HG03196 (cell line): ENCODE measurements at regions not wholly inside any gene's neighbourhood (a gene's known extent, or its start where the extent isn't known, plus 50 kb on each side); places are given as distances from the start of the nearest gene placed in this dataset.
A peak's percentile ranks its signal among the peaks of the same experiment; 100 is the strongest.
"Not testable (repeated sequence)": the region's sequence is repeated elsewhere in the genome, so short reads cannot be mapped to it uniquely, and the experiment has no call there.

ENCODE experiments used
- ATAC-seq: cut with Tn5 transposase; IDR thresholded peaks from one replicate; pipeline ENCODE4 v1.9.1; 2021; ENCODE audit not compliant: unreplicated experiment

DNA sequence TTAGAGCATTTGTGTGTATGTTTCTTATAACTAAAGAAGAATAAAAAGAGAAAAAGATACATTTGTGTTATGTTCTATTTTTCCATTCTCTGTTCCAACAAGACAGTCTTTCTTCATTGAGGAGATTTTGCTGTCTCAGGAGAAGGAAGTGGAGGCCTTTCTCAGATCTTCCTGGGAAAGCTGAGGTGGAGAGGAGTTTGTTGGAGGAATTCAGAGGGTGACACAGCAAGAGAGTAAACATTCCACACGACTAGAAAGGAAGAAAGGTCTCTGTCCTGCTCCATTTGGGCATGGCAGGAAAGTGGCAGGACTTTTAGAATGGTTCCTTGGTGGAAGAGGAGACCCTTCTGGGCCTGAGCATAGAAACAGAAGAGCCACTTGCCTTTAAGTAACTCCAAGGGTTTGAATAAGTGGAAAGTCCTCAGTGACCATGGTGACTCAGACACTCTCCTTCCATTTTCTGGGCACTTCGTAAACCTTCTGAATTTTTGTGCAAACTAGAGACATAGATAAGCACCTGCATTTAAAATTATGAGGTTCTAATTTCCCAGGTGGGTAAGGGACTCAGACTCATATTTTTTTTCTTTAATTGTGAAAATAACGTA is 52.3 kb upstream of the COL5A2 start:
- ATAC-seq = no peak

DNA sequence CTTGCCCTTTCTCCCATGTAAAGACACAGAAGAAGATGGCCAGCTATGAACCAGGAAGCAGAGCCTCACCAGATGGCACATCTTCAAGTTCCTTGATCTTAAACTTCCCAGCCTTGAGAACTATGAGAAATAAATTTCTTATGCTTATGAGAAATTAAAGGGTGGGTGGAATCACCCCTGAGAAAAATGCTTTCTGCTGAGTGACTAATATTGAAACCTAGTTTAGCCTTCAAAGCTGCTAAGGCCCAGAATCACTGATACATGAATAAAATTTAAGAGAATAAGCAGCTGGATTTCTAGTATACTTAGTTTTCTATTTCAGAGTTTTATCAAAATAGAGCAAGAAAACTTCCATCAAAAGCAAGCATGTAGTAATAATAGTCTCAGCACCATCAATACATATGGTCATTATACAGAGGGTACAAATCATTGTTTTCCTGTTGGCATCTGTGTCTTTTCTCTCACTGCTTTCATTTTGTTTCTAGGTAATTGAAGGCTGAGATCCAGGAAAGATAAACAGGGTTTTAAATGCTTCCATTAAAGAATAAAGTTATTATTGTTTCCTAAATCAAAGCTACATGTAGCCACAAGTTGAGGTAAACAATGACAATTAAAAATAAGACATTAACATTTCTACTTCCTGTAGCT is 53.3 kb upstream of the COL5A2 start:
- ATAC-seq = peak; percentile 90

GRCh38 chr2:189233527-189233926 is 54.0 kb upstream of the COL5A2 start:
- no peak for ATAC-seq

- no peak for ATAC-seq
These were observed 55.4 kb upstream of the COL5A2 start for GRCh38 chr2:189234991-189235390.

DNA sequence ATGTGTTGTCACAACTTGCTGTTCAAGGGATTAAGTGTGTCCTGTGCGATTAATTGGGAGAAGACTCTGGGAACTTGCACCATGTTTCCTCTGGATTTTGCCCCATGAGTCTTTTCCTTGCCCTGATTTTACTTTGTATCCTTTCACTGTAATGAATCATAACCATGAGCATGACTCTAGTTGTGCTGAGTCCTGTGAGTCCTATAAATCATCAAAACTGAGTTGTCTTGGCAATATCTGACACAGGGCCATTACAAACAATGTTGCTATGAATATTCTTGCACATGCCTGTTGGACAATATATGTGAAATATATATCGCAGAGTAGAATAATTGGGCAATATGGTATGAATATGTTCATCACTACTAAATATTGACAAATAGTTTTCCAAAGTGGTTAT is 56.5 kb upstream of the COL5A2 start:
- ATAC-seq = no peak

DNA sequence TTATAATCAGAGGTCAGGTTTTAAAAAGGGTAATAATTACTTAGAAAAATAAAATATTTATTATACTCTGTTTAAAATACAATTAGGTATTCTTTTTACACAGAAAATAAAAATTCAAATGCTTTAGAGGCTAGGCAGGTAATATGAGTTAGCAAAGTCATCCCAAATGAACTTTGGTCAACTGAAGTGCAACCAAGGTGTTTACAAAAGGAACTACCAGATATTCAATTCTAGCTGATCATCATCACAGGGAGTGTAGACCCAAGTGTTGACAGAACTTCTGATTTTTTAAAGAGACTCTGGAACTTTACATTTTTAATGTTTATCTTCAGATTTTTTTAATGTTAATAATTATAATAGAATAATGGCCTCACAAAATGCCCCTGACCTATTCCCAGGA is 59.3 kb upstream of the COL5A2 start:
- no peak for ATAC-seq

DNA sequence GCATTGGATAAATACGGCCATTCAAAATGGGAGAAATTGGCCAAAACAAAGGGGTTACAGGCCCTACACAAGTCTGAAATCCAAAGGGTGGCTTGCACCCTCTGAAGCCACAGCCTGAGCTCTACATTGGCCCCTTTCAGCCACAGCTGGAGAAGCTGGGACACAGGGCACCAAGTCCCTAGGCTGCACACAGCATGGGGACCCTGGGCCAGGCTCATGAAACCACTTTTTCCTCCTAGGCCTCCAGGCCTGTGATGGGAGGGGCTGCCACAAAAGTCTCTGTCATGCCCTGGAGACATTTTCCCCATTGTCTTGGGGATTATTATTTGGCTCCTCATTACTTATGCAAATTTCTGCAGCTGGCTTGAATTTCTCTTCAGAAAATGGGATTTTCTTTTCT is 64.3 kb upstream of the COL5A2 start:
- ATAC-seq = not testable (repeated sequence)

DNA sequence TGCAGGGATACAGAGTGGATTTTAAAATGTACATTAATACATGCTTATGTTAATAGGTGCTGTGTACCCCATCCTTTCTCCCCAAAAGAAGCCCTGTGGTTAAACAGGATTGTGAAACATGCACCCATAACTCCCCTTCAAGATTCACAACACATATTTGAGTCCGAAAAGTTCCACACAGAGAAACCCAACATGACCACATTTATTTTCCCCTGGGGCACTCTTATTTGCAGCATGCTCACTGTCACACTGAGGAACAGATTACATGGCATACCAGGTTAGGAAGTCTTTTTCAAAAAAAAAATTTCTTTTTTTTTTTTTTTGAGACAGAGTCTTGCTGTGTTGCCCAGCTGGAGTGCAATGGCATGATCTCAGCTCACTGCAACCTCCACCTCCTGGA is 67.7 kb upstream of the COL5A2 start:
- ATAC-seq = no peak

GRCh38 chr2:189248141-189248540 is 68.6 kb upstream of the COL5A2 start:
- no peak for ATAC-seq

DNA sequence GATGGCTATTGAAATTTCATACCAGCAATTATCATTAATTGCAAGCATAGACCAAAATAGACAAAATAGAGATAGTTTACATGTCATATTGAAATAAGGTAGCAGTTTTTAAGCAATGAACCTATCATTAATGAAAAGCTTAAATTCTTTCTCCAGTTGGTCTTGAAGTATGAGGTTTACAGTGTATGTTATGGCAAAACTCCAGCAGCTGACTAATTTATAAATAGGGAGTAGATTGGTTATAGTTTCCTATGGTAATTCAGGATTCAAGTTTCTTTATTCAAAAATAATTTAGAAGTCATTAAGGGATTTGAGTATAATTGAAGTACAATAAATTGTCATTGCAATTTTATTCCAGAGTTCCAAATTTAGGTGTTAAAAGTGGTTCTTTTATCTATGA is 69.6 kb upstream of the COL5A2 start:
- ATAC-seq = no peak

GRCh38 chr2:189249901-189250300 is 70.3 kb upstream of the COL5A2 start:
- ATAC-seq = no peak

DNA sequence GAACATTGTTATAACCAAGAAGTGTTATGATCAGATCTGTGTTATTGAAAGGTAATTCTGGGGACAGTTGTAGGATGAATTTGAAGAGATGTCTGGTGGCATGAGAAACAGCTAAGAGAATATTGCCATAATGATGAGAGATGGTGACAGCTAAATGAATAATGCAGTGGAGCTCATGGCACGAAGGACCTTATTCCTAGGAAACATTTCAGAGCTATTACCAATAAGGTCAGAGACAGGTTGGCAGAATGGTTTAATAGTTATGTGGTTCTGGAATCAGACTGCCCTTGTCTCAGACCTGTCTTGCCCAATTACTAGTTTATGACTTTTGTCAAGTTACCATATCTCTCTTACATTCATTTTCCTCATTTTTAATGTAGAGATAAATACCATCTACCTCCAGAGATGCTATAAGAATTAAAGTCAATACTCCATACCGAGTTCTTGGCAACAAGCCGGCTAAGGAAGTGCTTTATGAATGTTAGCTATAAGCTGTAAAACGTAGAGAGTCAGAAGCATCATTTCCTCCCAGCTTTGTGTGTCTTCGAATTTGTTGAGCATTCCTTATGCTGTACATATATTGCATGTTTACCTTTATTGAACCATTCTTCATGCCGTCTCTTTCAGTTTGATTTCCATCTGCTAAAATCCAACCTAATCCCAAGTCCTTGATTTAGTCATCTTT is 73.6 kb upstream of the COL5A2 start:
- ATAC-seq = no peak

DNA sequence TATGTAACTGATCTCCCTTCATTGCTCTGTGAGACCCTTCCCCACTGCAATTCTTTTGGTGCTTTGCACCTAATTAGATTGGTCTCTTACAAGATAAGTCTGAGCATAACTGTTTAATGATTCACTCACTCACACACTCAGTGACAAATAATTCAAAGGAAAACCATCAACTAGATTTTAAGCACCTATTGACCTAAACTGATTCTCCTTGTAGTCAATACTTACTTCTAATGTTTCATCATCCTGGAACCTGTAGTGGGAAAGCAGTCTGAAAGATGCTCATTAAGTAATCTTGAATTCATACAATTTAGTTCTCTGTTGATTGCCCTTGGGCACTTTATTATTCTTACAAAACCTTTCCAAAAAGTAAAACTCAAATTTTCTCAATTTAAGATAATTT is 74.3 kb upstream of the COL5A2 start:
- no peak for ATAC-seq

DNA sequence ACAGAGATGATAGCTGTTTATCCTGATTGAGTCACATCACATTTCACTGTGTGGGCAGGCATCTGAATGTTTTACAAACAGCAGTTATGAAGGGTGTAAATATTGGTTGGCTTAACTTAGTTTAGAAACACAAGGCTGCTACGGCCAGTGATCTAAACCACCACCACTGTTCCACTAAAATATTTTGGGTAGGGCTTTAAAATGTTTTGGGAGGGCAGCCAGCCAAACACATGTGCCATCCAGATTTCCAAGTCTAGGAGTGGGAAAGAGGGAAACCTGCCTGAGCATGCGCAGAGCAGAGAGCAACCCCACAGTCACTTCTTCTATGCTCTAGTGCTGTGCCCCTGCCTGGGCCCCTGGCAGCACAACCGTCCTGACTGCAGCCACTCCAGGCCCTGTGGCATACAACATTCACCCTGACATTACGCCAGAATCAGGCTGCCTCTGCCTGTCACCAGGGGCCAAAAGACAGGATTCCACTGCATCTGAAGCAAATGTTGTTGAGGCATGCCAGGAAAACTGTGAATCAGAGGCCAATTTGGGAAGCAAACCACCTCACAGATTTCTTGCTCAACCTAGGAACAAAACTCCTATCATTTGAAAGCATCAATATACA is 74.8 kb upstream of the COL5A2 start:
- no peak for ATAC-seq

DNA sequence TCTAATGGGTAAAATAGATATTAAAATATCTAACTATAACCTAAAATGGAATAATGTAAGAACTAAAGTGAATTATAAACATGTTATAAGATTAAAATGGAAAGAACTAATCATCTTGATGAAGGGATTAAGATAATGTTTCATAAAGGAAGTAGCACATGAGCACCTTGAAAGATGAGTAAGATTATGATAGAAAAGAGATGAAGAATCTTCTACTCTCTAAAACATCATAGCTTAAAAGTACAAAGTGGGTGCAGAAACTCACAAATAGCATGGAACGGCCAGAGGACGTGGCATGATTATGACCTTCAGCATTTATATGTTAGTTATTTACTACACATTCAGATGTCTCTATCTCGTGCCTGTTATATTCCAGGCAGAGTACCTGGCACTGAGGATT is 76.2 kb upstream of the COL5A2 start:
- ATAC-seq = no peak

- ATAC-seq = no peak
These were observed 79.2 kb upstream of the COL5A2 start for GRCh38 chr2:189258616-189259365.

DNA sequence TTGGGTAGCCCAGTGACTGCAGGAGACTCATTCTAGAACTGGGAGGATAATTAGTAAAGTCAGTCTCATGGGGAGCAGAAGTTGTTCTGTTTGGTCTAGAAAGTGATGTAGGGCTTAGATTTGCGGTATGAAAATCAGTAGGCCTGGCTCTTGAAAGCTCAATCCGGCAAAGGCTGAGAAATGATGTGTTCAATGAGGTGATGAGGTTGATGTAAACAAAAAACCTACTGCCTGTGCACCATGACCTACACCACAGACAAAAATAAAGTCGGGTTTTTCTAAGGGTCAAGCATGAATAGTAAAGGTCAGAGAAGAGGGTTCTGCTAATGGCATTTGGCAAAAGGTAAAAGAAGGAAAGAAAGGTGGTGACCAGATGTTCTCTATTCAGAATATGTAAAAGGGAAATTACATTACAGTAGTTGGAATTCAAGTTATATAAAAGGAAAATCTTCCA is 80.8 kb upstream of the COL5A2 start:
- no peak for ATAC-seq

- ATAC-seq = no peak
These were observed 81.9 kb upstream of the COL5A2 start for GRCh38 chr2:189261431-189261841.

- ATAC-seq = no peak
These were observed 82.4 kb upstream of the COL5A2 start for GRCh38 chr2:189261916-189262315.

- no peak for ATAC-seq
These were observed 86.2 kb upstream of the COL5A2 start for GRCh38 chr2:189265696-189266320.

GRCh38 chr2:189267491-189267890 is 87.9 kb upstream of the COL5A2 start:
- ATAC-seq = no peak
